Activated CD8-positive, alpha-beta memory T cell treated with anti-CD3 and anti-CD28 coated beads, Interleukin-2, amount 50 U/mL, for 4 hours (primary cell): ENCODE measurements at regions not wholly inside any gene's neighbourhood (a gene's known extent, or its start where the extent isn't known, plus 50 kb on each side); places are given as distances from the start of the nearest gene placed in this dataset.

ENCODE experiments used
- DNase-seq: peaks from one replicate; pipeline ENCODE4 v3.0.0-alpha.2; 2020

DNA sequence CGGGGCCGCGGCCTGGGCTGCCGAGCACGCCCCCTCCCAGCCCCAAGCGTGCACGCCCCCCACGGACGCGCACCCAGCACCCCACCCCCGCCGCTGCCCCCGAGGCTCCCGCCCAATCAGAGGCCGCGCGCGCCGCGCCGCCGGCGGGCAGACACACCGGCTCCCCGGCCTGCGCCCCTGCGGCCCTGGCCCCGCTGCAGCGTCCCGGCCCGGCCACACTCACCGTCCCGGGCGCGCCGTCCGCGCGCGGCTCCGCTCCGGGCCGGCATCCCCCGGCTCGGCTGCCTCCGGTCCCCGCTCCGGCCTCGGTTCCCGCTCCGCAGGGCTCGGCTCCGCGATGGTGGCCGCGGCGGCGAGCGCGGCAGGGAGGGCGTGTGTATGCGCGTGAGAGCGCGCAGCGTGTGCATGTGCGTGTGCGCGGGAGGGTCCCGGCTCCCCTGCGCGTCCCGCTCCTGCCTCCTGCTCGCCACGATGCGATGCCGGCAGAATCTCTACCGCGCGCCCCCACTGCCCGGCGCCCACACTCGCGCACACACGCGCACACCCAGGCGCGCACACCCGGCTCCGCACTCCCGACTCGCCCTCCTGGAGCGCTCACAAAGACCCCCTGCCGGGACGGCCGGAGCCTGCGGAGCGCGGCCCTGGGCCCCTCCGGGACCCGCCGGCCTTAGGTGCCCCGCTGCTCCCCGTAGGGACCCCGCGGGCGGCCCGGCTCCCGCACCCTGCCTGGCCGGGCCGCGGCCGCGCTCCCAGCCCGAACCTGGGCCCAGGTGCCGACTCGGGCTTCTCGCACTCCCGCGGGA lies 186.5 kb upstream of the LINGO1 start:
- DNase-seq, result no peak

DNA sequence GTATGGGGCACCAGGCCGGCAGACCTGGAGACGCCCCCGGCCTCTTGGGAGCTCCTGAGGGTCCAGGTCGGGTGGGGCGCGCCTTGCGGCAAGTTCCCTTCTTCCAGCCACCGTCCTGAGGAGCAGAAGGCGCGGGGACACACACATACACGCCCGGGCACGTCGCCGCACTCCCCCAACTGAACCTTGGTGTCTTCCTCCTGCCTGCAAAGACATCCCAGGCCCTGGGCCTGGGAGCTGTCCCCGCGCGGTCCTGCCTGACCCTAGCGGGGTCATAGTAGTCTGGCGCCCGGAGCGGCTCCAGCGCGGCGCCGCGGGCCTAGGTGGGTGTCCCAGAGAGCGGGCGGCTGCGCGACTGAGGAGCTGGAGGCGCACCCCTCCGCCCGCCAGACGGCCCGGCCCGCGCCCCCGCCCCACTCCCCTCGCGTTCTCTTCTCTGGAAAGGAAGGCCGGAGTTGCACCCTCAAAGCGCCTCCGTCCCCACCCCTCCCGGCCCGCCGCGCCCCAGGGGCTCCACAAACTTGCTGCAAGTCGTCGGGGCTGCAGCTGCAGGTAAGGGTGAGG lies 185.9 kb upstream of the LINGO1 start:
- DNase-seq, result no peak

DNA sequence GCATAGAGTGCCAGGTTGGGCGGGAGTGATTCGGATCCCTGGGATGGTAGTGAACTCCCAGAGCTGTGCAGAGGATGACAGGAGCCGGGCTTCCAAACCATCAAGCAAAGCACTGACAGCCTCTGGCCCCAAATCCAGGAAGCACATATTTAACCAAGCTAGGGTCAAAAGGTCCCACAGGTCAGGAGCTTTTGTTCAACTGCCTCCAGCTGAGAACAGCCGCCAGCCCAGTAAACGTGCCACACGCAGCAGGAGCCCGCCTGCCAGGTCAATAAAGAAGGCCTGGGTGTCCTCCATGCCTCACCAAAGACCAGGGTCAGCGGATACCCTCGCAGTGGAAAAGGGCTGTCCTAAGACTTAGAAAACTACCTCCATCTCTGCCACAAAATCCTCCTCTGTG lies 184.7 kb upstream of the LINGO1 start:
- DNase-seq, result no peak

DNA sequence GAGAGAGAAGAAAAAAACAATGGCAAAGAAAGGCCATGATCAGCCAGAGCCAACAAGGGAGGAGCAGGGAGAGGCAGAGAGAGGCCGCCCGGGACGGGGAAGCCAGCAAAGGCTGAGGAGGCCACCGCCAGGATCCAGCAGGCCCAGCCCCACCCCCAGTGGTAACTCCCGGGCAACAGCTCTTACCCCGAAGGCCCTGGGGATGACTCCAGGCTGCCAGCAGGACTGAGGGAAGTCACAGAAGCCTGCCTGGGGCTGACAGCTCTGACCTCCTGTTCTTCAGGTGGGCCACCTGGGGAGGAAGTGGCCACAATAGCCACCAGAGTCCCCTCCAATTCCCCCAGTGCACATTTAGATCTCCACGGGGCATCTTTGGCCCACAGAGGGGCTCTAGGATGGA lies 184.3 kb upstream of the LINGO1 start:
- DNase-seq, result no peak

DNA sequence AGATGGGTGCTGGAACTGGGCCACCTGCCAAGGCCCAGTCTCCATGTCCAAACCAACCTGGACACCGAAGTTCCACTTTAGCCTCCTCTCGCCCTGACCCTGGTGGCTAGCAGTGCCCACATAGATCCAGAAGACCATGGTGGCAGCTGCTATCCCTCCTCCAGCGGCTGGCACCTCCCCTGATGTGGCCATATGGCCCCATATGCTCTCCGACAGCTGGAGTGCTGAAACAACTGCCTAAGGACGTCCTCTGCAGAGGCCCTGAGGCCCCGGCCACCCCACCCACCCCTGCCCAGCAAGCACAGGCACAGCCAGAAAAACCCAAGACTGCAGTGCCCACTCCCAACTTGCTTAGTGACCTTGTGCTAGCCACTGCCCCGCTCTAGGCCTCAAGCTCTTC lies 182.3 kb upstream of the LINGO1 start:
- no peak for DNase-seq

DNA sequence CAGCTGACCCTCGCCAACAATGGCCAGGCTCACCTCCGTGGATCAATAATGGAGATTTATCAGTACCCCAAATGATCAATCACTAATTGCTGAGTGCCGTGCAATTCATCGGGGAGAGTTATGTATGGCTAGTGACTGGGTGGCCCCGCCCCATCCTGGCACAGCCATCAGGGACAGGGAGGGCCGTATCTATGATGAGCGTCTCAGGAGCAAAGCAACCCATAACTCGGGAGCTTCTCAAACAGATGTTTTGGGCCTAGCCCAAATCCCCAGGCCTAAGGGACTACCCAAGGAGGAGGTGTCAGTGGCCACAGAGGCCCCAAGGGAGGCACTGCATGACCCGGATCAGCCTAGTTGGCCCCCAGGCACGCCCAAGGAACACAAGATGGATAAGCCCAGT lies 180.0 kb upstream of the LINGO1 start:
- DNase-seq, result no peak

DNA sequence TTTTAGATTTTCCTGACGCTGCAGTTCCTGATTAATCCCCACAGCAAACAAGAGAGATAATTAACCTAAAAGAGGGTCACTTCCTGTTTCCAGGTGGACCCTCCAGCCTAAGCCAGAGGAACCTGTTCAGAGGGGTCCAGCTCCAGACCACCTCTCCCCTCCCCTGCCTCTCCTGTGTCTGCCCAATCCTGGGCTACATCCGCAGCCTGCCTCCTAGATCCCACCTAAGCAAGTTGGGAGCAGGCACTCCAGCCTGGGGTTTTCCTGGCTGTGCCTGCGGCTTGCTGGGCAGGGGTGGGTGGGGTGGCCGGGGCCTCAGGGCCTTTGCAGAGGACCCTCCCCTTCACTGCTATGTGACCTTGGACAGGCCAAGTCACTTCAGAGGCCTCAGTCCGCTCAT lies 178.6 kb upstream of the LINGO1 start:
- DNase-seq, result no peak

DNA sequence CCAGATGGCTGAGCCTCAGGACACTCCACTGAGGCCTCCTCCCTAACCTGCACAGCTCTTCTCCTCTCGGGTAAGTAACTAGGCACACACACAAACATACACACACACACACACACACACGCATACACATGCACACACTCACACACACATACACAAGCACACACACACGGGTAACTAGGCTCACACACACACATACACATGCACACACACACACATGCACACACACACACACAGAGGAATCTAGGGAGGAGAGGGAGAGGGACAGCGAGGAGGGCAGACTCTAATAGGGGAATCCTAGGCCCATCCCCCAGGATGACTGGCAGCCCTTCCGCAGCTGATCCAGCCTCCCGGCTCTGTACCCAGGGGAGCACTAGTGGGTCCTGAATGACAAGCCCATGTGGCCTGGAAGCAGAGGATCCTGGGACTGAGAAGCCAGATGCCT lies 177.4 kb upstream of the LINGO1 start:
- DNase-seq, result no peak

DNA sequence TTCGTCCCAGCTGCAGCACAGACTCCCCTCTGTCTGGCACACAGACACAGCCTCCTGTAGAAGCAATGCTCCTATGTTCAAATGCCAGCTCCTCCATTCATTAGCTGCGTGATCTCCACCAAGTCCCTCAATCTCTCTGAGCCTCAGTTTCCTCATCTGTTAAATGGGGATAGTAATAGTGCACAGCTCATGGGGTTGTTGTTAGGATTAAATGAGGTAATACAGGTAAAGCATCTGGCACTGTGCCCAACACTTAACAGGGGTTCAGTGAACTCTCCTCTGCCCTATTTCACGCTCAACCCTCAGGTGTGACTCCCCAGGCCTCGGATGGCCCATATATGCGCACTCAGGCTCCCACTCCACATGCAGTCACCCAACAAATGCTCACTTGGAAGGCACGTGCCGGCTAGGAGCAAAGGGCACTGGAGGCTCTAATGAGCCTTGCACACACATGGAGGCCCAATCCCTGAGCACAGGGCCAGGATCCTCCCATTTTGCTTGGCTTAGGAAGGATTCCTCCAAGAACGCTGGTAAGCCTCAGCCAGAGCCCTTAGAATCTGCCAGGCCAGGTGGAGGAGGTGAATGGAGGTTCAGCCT lies 176.0 kb upstream of the LINGO1 start:
- DNase-seq, result no peak

DNA sequence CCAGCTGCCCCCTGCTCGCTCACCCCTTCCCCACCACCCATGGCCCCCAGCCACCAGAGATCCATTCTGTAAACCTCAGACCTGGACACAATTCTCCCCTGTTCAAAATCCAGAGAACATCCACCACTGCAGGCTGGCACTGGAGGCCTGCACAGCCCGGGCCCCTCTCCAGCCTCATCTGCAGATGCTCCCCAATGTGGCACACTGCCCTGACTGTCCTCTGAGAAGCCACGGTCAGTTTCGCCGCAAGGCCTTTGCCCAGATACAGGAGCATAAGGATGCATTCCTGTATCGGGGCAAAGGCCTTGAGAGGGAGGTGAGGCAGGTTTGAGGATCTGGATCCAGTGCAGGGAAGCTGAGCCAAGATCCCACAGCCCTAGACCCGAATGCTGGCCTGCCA lies 175.4 kb upstream of the LINGO1 start:
- no peak for DNase-seq

DNA sequence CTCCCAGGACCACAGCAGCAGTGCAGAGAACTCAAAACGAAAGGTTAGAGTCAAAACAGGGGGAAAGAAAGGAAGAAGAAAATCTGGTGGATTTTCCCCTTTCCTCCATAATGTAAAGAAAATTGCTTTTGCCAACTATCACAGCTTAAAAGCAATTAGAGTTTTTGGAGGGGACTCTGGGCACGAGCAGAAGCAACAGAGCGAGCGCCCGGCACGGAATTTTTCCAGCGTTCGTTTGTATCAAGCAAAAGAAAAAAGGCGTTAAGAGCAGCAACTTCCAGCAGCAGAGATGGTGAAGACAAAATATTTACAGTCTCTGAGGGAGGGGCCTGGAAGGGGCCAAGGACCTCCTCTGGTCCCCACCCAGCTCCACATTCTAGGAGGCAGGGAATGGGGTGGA lies 174.9 kb upstream of the LINGO1 start:
- DNase-seq, result no peak

DNA sequence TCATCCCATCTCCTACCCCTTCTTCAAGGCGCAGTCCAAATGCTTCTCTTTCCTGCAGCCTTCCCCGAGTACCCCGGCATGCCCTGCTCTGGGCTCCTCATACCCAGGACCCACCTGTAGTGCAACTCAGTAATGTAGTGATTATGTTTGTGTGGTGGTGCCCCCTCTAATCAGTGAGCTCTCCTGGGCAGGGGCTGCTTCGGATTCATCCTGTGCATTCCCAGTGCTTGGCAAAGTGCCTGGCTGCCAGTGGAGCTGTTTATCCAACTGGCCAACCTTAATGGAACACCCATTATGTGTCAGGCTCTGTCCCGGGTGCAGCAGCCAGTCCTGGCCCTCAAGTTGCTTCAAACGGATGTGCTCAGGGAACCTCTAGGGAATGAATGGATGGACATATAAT lies 174.4 kb upstream of the LINGO1 start:
- no peak for DNase-seq

DNA sequence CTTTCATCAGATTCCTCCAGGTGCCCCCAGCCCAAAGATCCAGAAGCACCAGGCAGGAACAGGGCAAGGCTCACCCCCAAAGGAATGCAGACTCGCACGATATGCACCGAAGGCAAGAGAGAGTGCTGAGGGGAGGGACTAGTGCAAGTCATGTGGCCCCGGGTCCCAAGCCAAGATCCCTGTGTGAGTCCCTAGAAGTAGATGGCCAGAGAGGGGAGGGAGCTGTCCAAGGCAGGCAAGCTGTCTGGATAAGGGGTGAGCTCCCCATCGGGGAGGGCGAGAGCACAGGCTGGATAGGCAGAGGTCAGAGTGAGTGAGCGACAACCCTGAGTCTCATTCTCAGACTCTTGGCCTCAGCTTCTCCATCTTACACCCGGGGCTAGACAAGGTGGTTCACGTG lies 171.5 kb upstream of the LINGO1 start:
- no peak for DNase-seq

DNA sequence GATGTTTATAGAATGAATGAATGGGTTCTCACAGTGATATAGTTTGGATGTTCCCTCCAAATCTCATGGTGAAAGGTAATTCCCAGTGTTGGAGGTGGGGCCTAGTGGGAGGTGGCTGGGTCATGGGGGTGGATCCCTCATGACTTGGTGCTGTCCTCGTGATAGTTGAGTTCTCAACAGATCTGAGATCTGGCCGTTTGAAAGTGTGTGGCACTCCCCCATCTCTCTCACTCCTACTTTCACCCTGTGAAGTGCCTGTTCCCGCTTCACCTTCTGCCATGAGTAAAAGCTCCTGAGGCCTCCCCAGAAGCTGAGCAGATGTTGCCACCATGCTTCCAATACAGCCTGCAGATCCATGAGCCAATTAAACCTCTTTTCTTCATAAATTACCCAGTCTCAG lies 170.8 kb upstream of the LINGO1 start:
- DNase-seq, result no peak

DNA sequence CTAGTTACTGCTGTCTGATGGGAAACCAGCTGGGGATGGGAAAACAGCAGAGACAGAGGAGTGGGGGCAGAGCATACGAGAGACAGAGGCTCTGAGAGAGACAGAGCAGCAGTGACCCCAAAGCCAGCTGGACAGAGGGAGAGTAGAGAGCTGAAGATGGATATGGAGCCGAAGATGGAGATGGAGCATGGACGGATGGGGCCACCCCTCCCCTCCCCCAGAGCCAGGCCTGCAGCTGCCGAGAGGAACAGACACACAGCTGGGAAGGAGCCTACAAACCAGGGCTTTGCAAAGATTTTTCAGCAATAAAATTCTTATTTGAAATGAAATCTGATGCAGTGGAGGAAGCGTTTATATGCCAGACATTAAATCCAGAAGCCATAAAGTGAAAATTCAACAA lies 167.6 kb upstream of the LINGO1 start:
- DNase-seq, result no peak

DNA sequence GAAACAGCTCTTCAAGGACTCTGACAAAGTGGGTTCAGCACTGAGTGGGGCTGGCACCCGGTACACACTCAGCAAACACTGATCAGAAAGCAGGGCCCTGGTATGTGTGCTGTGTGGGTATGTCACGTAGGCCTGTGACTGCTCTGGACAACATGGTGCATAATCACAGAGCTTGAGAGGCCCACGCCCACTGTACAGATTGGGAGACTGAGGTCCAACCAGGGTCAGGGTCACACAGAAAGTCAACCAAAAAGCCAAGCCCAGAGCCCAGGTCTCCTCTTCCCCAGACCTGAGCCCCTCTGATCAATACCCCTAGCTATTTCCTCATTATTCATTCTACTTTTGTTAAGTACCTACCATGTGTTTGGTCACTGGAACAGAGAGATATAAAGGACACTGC lies 166.1 kb upstream of the LINGO1 start:
- no peak for DNase-seq

DNA sequence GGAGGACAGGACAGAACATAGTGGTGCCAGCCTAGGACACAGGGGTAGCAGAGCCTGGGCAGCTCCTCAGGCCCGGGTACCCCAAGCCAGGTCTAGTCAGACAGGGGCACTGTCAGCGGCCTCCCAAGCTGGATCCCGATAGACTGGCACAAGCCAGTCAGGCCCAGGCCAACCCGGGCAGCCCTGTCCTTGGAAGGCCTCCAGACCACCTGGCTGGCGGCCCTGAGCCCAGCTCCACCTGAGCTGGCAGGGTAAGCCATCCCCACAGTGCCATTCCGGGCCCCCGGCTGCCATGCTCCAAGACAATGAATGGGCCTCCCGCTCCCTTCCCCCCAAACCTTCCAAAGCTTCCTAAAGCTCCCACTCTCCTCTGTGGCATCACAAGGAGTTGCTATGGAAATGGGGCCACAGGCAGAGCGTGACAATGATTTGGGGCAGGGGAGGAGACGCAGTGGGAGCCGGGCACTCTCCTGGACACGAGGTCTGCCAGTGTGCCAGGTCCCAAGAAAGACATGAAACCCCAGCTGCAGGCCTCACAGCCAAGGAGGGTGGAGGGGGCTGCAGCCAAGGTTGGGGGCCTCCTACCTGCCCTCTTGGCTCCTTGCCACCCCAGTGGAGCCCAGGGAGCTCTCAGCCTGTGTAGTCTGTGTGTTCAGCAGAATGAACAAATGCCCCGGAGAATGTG lies 165.6 kb upstream of the LINGO1 start:
- no peak for DNase-seq

DNA sequence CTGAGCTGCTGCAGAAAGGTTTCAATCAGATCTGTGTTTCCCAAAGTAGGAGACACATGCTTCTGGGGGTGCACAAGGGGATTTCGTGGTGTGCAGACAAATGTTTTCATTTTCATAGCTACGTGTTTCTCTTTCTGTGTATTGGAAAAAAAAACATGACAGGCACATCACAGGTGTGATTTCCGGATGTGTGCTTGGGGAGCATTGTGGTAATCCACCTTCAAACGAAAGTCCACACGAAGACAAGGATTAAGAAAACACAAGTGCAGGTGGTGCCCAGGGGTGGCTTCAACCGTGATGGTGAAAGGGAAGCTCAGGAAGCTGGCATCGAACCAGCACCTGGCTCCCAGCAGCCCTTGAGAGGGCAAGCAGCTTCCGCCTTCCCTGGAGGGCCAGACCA lies 164.6 kb upstream of the LINGO1 start:
- DNase-seq, result no peak

DNA sequence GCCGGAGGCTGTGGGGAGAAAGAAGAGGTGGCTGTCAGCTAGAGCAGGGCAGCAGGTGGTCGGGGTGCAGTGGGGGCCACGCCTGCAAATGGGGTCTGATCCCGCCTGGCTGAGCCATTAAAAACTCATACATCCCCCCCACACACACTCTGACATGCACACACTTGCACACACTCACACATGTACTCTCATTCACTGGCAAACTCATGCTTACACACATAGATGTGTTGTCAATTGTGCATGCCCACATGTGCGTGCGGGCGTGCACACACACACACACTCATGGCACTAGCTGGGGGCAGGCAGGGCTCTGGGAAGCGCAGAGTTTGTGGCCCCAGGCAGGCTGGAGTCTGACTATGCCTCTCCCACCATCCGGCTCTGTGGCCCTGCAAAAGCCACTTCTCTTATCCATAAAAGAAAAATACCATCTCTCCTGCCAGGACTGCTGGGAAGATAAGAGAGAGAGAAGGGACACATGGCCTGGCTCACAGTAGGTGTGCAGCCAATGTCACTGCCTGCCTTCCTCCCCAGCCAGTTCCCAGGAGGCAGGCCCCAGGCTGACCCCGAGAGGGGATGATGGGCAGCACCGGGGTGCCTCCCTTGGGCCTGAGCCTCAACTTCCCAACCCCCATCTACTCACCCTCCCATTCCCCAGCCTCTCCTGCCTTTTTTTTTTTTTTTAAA lies 163.5 kb upstream of the LINGO1 start:
- no peak for DNase-seq

DNA sequence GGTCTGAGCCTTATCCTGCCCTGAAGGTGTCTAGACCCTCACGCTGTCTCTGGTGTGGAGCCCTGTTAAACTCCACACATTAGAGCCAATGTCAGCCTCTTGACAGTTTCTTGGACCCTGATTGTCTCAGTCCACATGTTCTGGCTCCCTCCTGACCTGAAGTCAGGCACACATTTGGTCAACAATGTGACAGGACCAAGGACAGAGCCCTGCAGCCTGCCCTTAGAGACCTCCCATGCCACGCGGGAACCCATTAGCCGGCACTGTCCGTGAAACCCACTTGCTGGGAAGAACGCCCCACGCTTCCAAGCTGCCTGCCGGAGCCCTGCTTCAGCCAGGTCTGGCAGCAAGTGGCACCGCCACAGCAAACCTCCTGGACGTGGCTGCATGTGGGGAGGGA lies 162.7 kb upstream of the LINGO1 start:
- DNase-seq, result no peak

DNA sequence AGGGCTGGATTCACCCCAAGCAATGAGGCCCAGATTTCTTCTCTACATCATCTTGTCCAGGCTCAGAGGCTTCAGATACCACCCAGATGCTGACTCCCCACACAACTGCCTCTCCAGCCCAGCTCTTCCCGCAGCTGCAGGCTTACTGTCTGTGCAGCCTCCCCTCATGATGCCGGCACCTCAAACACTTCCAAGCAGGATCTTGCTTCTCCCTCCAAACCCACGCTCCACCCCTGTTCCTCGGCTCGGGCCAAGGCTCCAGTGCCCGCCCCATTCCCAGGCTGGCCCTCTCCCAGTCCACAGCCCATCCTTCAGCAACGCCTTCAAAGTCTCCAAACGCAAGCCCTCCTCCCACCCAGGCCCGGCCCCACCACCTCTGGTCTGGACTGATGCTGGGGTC lies 159.2 kb upstream of the LINGO1 start:
- no peak for DNase-seq

DNA sequence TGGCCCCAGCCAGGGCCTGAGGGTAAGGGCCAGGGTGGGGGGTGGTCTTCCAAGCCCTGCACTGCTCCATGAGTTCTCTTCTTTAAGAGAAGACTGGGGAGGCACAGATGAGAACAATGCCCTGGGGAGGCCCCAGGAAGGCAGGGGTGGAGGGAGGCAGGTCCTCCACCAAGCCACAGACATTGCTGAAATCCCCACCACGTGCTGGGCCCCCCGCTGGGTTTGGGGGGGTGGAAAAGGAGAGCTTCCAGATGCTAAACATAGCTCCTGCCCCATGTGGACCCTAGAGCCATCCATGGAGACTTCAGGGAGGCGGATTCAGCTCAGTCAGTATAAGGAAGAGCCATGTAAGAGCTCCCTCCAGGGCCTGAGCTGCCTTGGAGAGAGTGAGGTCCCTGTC lies 157.8 kb upstream of the LINGO1 start:
- DNase-seq, result no peak

DNA sequence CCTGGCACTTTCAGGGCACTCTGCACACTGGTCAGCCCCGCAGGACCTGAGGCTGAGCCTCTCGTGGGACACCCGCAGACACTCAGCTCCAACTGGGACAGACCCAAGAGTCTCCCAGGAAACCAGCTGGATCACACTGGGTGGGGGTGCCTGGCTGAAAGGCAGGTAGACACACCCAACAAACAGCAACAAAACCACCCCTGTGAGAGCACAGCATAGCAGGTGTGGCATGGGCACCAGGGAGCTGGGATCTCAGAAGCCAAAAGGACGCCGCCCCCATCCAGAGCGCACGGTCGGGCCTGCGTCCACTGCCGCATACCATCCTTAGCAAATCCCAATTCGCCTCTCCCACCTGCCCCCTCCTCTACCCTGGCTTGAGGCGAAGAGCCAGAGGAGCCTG lies 154.2 kb upstream of the LINGO1 start:
- no peak for DNase-seq
